ENCODE measurements at regions not wholly inside any gene's neighbourhood (a gene's known extent, or its start where the extent isn't known, plus 50 kb on each side); places are given as distances from the start of the nearest gene placed in this dataset.

- TF ChIP-seq, protein P1, sequence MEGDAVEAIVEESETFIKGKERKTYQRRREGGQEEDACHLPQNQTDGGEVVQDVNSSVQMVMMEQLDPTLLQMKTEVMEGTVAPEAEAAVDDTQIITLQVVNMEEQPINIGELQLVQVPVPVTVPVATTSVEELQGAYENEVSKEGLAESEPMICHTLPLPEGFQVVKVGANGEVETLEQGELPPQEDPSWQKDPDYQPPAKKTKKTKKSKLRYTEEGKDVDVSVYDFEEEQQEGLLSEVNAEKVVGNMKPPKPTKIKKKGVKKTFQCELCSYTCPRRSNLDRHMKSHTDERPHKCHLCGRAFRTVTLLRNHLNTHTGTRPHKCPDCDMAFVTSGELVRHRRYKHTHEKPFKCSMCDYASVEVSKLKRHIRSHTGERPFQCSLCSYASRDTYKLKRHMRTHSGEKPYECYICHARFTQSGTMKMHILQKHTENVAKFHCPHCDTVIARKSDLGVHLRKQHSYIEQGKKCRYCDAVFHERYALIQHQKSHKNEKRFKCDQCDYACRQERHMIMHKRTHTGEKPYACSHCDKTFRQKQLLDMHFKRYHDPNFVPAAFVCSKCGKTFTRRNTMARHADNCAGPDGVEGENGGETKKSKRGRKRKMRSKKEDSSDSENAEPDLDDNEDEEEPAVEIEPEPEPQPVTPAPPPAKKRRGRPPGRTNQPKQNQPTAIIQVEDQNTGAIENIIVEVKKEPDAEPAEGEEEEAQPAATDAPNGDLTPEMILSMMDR (IDR thresholded peaks at IDR 0.05) = no peak
- TF ChIP-seq POLR2A (IDR thresholded peaks at IDR 0.05) (no peak), POLR2AphosphoS5 (IDR thresholded peaks at IDR 0.05) (no peak)
Measured at GRCh38 chr2:136208682-136209420, 90.9 kb upstream of the CXCR4 start.

All from breast epithelium (tissue), 3 donors.